WTC11 (cell line): ENCODE measurements at regions not wholly inside any gene's neighbourhood (a gene's known extent, or its start where the extent isn't known, plus 50 kb on each side); places are given as distances from the start of the nearest gene placed in this dataset.

ENCODE experiments used
- ATAC-seq: fragments of 200-7000 bp; cut with Tn5 transposase; 2 replicates; pipeline ENCODE4 v1.10.0; 2021; ENCODE audit warnings: mild to moderate bottlenecking, moderate library complexity
- CTCF ChIA-PET: fragments of 300-600 bp; sonication (Branson Sonifier 250); formaldehyde crosslinking; loops from one replicate; lab custom pipeline; 2021; ENCODE audit warnings: antibody characterized with exemption; lab: Charles Lee
- POLR2A ChIA-PET: fragments of 350-600 bp; sonication (Branson Sonifier 250); formaldehyde crosslinking; loops from one replicate; lab custom pipeline; 2021; ENCODE audit warnings: antibody characterized with exemption; lab: Charles Lee
- DNase-seq: peaks from one replicate; pipeline ENCODE4 v3.0.0; 2021; ENCODE audit warnings: low spot score
- H3K27ac Mint-ChIP-seq: 2 replicates; pipeline ENCODE4 v1.8.0; 2021; ENCODE audit warnings: mixed read lengths
- H3K27me3 Mint-ChIP-seq: 2 replicates; pipeline ENCODE4 v1.8.0; 2021; ENCODE audit warnings: low read depth, mild to moderate bottlenecking, moderate library complexity, mixed read lengths
- H3K36me3 Mint-ChIP-seq: 2 replicates; pipeline ENCODE4 v1.8.0; 2021; ENCODE audit warnings: mixed read lengths
- H3K4me1 Mint-ChIP-seq: 2 replicates; pipeline ENCODE4 v1.8.0; 2022; ENCODE audit warnings: mixed read lengths
- H3K4me3 Mint-ChIP-seq: 2 replicates; pipeline ENCODE4 v1.8.0; 2021; ENCODE audit warnings: mild to moderate bottlenecking, moderate library complexity, mixed read lengths
- H3K9me3 Mint-ChIP-seq: 2 replicates; pipeline ENCODE4 v1.8.0; 2021; ENCODE audit warnings: mixed read lengths
- ATF2 ChIP-seq: sonication (generic); formaldehyde crosslinking; IDR thresholded peaks from 2 replicates; pipeline ENCODE4 v1.8.1; 2022; ENCODE audit warnings: low read depth, missing genetic modification reagents, borderline replicate concordance
- CREB1 ChIP-seq: sonication (generic); formaldehyde crosslinking; IDR thresholded peaks from 2 replicates; pipeline ENCODE4 v1.8.0; 2023; ENCODE audit warnings: mild to moderate bottlenecking, missing genetic modification reagents
- E2F4 ChIP-seq: sonication (generic); formaldehyde crosslinking; IDR thresholded peaks from 2 replicates; pipeline ENCODE4 v1.8.1; 2022; ENCODE audit warnings: low read depth, mild to moderate bottlenecking, moderate library complexity, missing genetic modification reagents, borderline replicate concordance
- ELF4 ChIP-seq: sonication (generic); formaldehyde crosslinking; IDR thresholded peaks from 2 replicates; pipeline ENCODE4 v1.8.1; 2022; ENCODE audit warnings: low read depth, mild to moderate bottlenecking, moderate library complexity, missing genetic modification reagents
- EMX1 ChIP-seq: fragments of 250-450 bp; sonication (Bioruptor Pico); IDR thresholded peaks from 2 replicates; pipeline ENCODE4 v1.8.0; 2021; ENCODE audit warnings: mild to moderate bottlenecking
- FOXJ3 ChIP-seq: sonication (generic); formaldehyde crosslinking; IDR thresholded peaks from 2 replicates; pipeline ENCODE4 v1.9.0; 2021; ENCODE audit warnings: missing genetic modification reagents, mild to moderate bottlenecking, borderline replicate concordance
- MAX ChIP-seq: sonication (generic); formaldehyde crosslinking; IDR thresholded peaks from 2 replicates; pipeline ENCODE4 v1.8.0; 2022; ENCODE audit warnings: mild to moderate bottlenecking, missing genetic modification reagents
- NFATC4 ChIP-seq: fragments of 250-450 bp; sonication (Bioruptor Pico); IDR thresholded peaks from 2 replicates; pipeline ENCODE4 v1.9.0; 2021; ENCODE audit warnings: mild to moderate bottlenecking
- NR3C1 ChIP-seq: sonication (generic); formaldehyde crosslinking; conservative IDR thresholded peaks from 2 replicates; pipeline ENCODE4 v1.8.1; 2023; ENCODE audit warnings: low read depth, mild to moderate bottlenecking, missing genetic modification reagents
- PRRX2 ChIP-seq: fragments of 250-450 bp; sonication (Bioruptor Pico); IDR thresholded peaks from 2 replicates; pipeline ENCODE4 v1.8.0; 2021; ENCODE audit warnings: mild to moderate bottlenecking
- RELA ChIP-seq: sonication (generic); formaldehyde crosslinking; IDR thresholded peaks from 2 replicates; pipeline ENCODE4 v1.8.1; 2022; ENCODE audit warnings: missing genetic modification reagents, mild to moderate bottlenecking, borderline replicate concordance
- TEAD4 ChIP-seq: sonication (generic); formaldehyde crosslinking; IDR thresholded peaks from 2 replicates; pipeline ENCODE4 v1.8.0; 2022; ENCODE audit warnings: mild to moderate bottlenecking, missing genetic modification reagents
- ZNF121 ChIP-seq: sonication (generic); formaldehyde crosslinking; IDR thresholded peaks from 2 replicates; pipeline ENCODE4 v1.8.0; 2023; ENCODE audit warnings: missing genetic modification reagents
- ZNF138 ChIP-seq: sonication (generic); formaldehyde crosslinking; conservative IDR thresholded peaks from 2 replicates; pipeline ENCODE4 v1.8.1; 2022; ENCODE audit warnings: mild to moderate bottlenecking, moderate library complexity, missing genetic modification reagents
- ZNF219 ChIP-seq: sonication (generic); formaldehyde crosslinking; IDR thresholded peaks from 2 replicates; pipeline ENCODE4 v1.8.0; 2023; ENCODE audit warnings: missing genetic modification reagents, mild to moderate bottlenecking, borderline replicate concordance
- ZNF317 ChIP-seq: sonication (generic); formaldehyde crosslinking; IDR thresholded peaks from 2 replicates; pipeline ENCODE4 v1.8.1; 2023; ENCODE audit warnings: low read depth, mild to moderate bottlenecking, moderate library complexity, missing genetic modification reagents, borderline replicate concordance
- ZNF396 ChIP-seq: fragments of 250-450 bp; sonication (Bioruptor Pico); IDR thresholded peaks from 2 replicates; pipeline ENCODE4 v1.8.0; 2021; ENCODE audit warnings: mild to moderate bottlenecking, moderate library complexity, borderline replicate concordance
- ZNF532 ChIP-seq: fragments of 250-450 bp; sonication (Bioruptor Pico); IDR thresholded peaks from 2 replicates; pipeline ENCODE4 v1.9.0; 2021; ENCODE audit warnings: mild to moderate bottlenecking, borderline replicate concordance

- TF ChIP-seq PRRX2 (CRISPR knock-in tag) (no peak), ZNF219 (no peak), ATF2 (CRISPR knock-in tag) (no peak)
Observed at GRCh38 chr11:11777897-11778296, 63.9 kb upstream of the USP47 start (continued).

GRCh38 chr11:11776714-11777113, 65.1 kb upstream of the USP47 start:
- Mint-ChIP-seq H3K4me1 (no peaks in the 10 kb centered on the region), H3K27ac (no peak overlapping the region), H3K9me3 (no peaks in the 10 kb centered on the region), H3K36me3 (no peaks in the 10 kb centered on the region), H3K4me3 (no peak overlapping the region), H3K27me3 (peaks cover 3% of the 10 kb centered on the region; the same call in 1 of the 2 replicates)
- DNase-seq: no peak
- TF ChIP-seq TEAD4 (CRISPR knock-in tag) (no peak), CREB1 (CRISPR knock-in tag) (no peak), FOXJ3 (CRISPR knock-in tag) (no peak), NR3C1 (CRISPR knock-in tag) (no peak), ZNF138 (CRISPR knock-in tag) (no peak), MAX (no peak), ZNF396 (CRISPR knock-in tag) (no peak), ELF4 (CRISPR knock-in tag) (no peak), ATF2 (CRISPR knock-in tag) (no peak), NFATC4 (CRISPR knock-in tag) (no peak), EMX1 (CRISPR knock-in tag) (no peak), ZNF317 (CRISPR knock-in tag) (no peak), ZNF532 (CRISPR knock-in tag) (no peak), E2F4 (CRISPR knock-in tag) (no peak), ZNF121 (CRISPR knock-in tag) (no peak), RELA (no peak)
- POLR2A ChIA-PET: no interaction called here
- no peak for ATAC-seq
- CTCF ChIA-PET: interaction anchor here (1.2 to 1.8 kb wide), 2 partner anchors 621 to 749 kb away, joined by 4 to 5 read pairs; no protein-coding TSS in a partner anchor
